ENCODE measurements at regions not wholly inside any gene's neighbourhood (a gene's known extent, or its start where the extent isn't known, plus 50 kb on each side); places are given as distances from the start of the nearest gene placed in this dataset.
"Not testable (repeated sequence)": the region's sequence is repeated elsewhere in the genome, so short reads cannot be mapped to it uniquely, and the experiment has no call there.

GRCh38 chr12:131572626-131573025 is 138.3 kb upstream of the SFSWAP start:
- Histone ChIP-seq H3K27me3 (no peaks in the 10 kb centered on the region), H3K27ac (no peak overlapping the region), H3K9me3 (no peaks in the 10 kb centered on the region), H3K36me3 (no peaks in the 10 kb centered on the region), H3K4me3 (replicated peaks in 1 of 3) (no peak overlapping the region), H3K4me1 (no peaks in the 10 kb centered on the region)
- 79 to 86% methylated on average over 15 of the region's 15 CpGs for WGBS, 2 donors
- intact Hi-C loops (cut with DNase I) = no loop called here
- TF ChIP-seq POLR2A (IDR thresholded peaks at IDR 0.05) = no peak
- TF ChIP-seq, protein P1, sequence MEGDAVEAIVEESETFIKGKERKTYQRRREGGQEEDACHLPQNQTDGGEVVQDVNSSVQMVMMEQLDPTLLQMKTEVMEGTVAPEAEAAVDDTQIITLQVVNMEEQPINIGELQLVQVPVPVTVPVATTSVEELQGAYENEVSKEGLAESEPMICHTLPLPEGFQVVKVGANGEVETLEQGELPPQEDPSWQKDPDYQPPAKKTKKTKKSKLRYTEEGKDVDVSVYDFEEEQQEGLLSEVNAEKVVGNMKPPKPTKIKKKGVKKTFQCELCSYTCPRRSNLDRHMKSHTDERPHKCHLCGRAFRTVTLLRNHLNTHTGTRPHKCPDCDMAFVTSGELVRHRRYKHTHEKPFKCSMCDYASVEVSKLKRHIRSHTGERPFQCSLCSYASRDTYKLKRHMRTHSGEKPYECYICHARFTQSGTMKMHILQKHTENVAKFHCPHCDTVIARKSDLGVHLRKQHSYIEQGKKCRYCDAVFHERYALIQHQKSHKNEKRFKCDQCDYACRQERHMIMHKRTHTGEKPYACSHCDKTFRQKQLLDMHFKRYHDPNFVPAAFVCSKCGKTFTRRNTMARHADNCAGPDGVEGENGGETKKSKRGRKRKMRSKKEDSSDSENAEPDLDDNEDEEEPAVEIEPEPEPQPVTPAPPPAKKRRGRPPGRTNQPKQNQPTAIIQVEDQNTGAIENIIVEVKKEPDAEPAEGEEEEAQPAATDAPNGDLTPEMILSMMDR (IDR thresholded peaks at IDR 0.05) = no peak
- no peak for DNase-seq

DNA sequence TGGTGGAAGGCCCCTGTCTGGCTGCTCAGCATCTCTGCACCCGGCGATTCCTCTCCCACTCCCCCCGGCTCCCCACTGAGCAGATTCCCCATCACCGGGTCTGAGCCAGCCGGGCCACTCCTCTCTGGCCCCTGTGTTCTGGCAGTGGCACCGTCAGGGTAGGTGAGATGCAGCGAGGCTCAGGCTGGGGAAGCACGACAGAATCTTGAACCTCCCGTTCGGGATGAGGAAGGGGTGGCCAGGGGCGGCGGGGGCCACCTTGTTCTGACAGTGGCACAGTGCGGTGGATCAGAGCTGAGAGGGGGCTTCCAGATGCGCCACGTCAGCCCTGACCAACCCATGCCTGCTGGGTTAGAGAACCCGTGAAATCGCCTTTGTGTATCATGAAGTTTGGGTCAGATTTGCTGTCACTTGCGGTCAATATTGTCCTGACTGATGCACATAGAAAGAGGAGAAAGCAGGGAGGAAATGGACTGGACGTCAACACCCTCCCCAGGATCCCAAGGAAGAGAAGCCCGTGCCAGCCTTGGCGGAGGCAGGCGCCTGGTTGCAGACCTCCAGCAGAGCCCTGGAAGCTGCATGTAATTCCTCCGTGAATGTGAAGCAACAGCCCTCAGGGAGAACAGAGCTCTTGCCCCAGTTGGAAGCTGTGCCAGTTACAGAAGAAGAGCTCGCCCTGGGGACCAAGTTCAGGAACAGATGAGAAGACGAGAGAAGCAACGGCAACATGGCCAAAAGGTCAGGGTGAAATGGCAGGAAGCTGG is 137.1 kb upstream of the SFSWAP start:
- Histone ChIP-seq H3K4me1 (no peaks in the 10 kb centered on the region), H3K27me3 (no peaks in the 10 kb centered on the region), H3K4me3 (replicated peaks in 1 of 3) (no peak overlapping the region), H3K27ac (no peak overlapping the region), H3K9me3 (no peaks in the 10 kb centered on the region), H3K36me3 (no peaks in the 10 kb centered on the region)
- intact Hi-C loops (cut with DNase I) = no loop called here
- WGBS, 2 donors = 69 to 71% methylated on average over 24 to 26 of the region's 26 CpGs
- TF ChIP-seq POLR2A (IDR thresholded peaks at IDR 0.05) = no peak
- TF ChIP-seq, protein P1 (IDR thresholded peaks at IDR 0.05) = no peak
- DNase-seq = no peak

DNA sequence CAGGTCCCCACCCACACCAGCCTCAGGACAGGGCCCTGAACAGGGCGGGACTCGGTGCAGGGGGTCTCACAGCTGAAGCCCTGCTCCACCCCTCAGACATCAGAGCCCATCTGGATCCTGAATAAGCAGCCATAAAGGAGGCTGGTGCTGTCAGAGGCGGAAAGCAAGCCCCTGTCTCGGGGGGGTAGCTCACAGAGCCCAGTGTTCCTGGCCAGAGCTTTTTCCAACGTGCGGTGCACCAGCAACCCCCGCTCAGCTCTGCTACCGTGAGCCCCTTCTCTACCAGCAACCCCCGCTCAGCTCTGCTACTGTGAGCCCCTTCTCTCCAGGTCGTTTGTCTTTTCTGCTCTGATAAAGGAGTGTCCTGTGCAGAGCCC is 136.5 kb upstream of the SFSWAP start:
- no peaks in the 10 kb centered on the region for H3K27me3 ChIP-seq

GRCh38 chr12:131575371-131575770 is 135.5 kb upstream of the SFSWAP start:
- TF ChIP-seq, protein P1 (IDR thresholded peaks at IDR 0.05) = no peak
- no peak for TF ChIP-seq POLR2A (IDR thresholded peaks at IDR 0.05)
- no peaks in the 10 kb centered on the region for H3K36me3 ChIP-seq
- no peaks in the 10 kb centered on the region for H3K27me3 ChIP-seq
- DNase-seq = no peak
- intact Hi-C loops (cut with DNase I) = no loop called here
- H3K4me1 ChIP-seq = no peaks in the 10 kb centered on the region
- no peaks in the 10 kb centered on the region for H3K9me3 ChIP-seq
- H3K27ac ChIP-seq = no peak overlapping the region
- H3K4me3 ChIP-seq (replicated peaks in 1 of 3) = no peak overlapping the region
- 81 to 93% methylated on average over 3 to 4 of the region's 4 CpGs for WGBS, 2 donors

More for the DNA sequence above, 136.5 kb upstream of the SFSWAP start:
- intact Hi-C loops (cut with DNase I) = no loop called here
- Histone ChIP-seq H3K4me3 (replicated peaks in 1 of 3) (no peak overlapping the region), H3K36me3 (no peaks in the 10 kb centered on the region), H3K4me1 (no peaks in the 10 kb centered on the region), H3K27ac (no peak overlapping the region), H3K9me3 (no peaks in the 10 kb centered on the region)
- 23 to 36% methylated on average over 8 to 10 of the region's 10 CpGs for WGBS, 2 donors
- DNase-seq = no peak
- no peak for TF ChIP-seq POLR2A (IDR thresholded peaks at IDR 0.05)
- TF ChIP-seq, protein P1 (IDR thresholded peaks at IDR 0.05) = no peak

GRCh38 chr12:131576734-131577133 is 134.2 kb upstream of the SFSWAP start:
- H3K27ac ChIP-seq; H3K27me3 ChIP-seq; H3K4me3 ChIP-seq (replicated peaks in 1 of 3); DNase-seq; intact Hi-C loops (cut with DNase I); H3K9me3 ChIP-seq; H3K36me3 ChIP-seq; H3K4me1 ChIP-seq: not testable (repeated sequence)
- 89 to 95% methylated on average over 16 to 17 of the region's 17 CpGs for WGBS, 2 donors
